ENCODE measurements at regions not wholly inside any gene's neighbourhood (a gene's known extent, or its start where the extent isn't known, plus 50 kb on each side); places are given as distances from the start of the nearest gene placed in this dataset.

GRCh38 chr20:41992481-41992880 lies 374.3 kb upstream of the CHD6 start:
- TF ChIP-seq CTCF (IDR thresholded peaks at IDR 0.05) (no peak), ZFX (IDR thresholded peaks at IDR 0.05; ENCODE audit: borderline replicate concordance) (no peak)

Measured in 22Rv1 (cell line).